PC-9 (cell line): ENCODE measurements at regions not wholly inside any gene's neighbourhood (a gene's known extent, or its start where the extent isn't known, plus 50 kb on each side); places are given as distances from the start of the nearest gene placed in this dataset.
A peak's percentile ranks its signal among the peaks of the same experiment; 100 is the strongest.
"Not testable (repeated sequence)": the region's sequence is repeated elsewhere in the genome, so short reads cannot be mapped to it uniquely, and the experiment has no call there.

Experiments used
- BruUV-seq: library from RNA; stranded (reverse); fragments of 400-500 nt; replicated peaks from 2 replicates; lab custom pipeline; 2021; lab: Mats Ljungman, UMichigan
- CTCF ChIA-PET: fragments of 300-600 bp; sonication (Branson Sonifier 250); formaldehyde crosslinking; loops from one replicate; lab custom pipeline; 2022; ENCODE audit warnings: antibody characterized with exemption; lab: Charles Lee
- POLR2A ChIA-PET: fragments of 300-600 bp; sonication (Branson Sonifier 250); formaldehyde crosslinking; loops from one replicate; lab custom pipeline; 2022; ENCODE audit warnings: antibody characterized with exemption; ENCODE audit not compliant: unreplicated experiment; lab: Charles Lee
- DNase-seq, 2 experiments: peaks; one replicate each; pipeline versions ENCODE4 v3.0.0 to v3.0.0-alpha.2; 2015 to 2022; ENCODE audit warnings: mixed read lengths in 1 of 2
- H2AFZ ChIP-seq: fragments of 200-600 bp; sonication (generic); 2 replicates; pipeline ENCODE4 v1.8.1; 2017; ENCODE audit warnings: antibody characterized with exemption
- H3F3A ChIP-seq: fragments of 200-600 bp; sonication (generic); 2 replicates; pipeline ENCODE4 v1.8.1; 2017; ENCODE audit warnings: antibody characterized with exemption, mild to moderate bottlenecking, low read depth; ENCODE audit not compliant: insufficient read depth
- H3K27ac ChIP-seq: fragments of 200-600 bp; sonication (generic); 2 replicates; pipeline ENCODE4 v1.6.1; 2016; ENCODE audit warnings: mixed run types
- H3K27me3 ChIP-seq: fragments of 200-600 bp; sonication (generic); 2 replicates; pipeline ENCODE4 v1.6.1; 2016; ENCODE audit warnings: low read depth, mixed run types; ENCODE audit not compliant: insufficient read depth
- H3K36me3 ChIP-seq: fragments of 200-600 bp; sonication (generic); 2 replicates; pipeline ENCODE4 v1.6.1; 2016; ENCODE audit warnings: low read depth, mixed run types
- H3K4me1 ChIP-seq: fragments of 200-600 bp; sonication (generic); replicated peaks from 2 replicates; pipeline ENCODE4 v1.6.1; 2016; ENCODE audit warnings: mixed run types; ENCODE audit not compliant: insufficient read depth
- H3K4me2 ChIP-seq: fragments of 200-600 bp; sonication (generic); 2 replicates; pipeline ENCODE4 v1.6.1; 2017; ENCODE audit warnings: mixed run types
- H3K4me3 ChIP-seq: fragments of 200-600 bp; sonication (generic); 2 replicates; pipeline ENCODE4 v1.6.1; 2016; ENCODE audit warnings: mixed run types
- H3K79me2 ChIP-seq: fragments of 200-600 bp; sonication (generic); 2 replicates; pipeline ENCODE4 v1.6.1; 2017; ENCODE audit warnings: low read depth, mixed run types
- H3K9me2 ChIP-seq: fragments of 200-600 bp; sonication (generic); 2 replicates; pipeline ENCODE4 v1.8.1; 2017; ENCODE audit warnings: mild to moderate bottlenecking; ENCODE audit not compliant: insufficient read depth
- H3K9me3 ChIP-seq: fragments of 200-600 bp; sonication (generic); 2 replicates; pipeline ENCODE4 v1.8.1; 2016; ENCODE audit warnings: low read depth; ENCODE audit not compliant: insufficient read depth
- H4K20me1 ChIP-seq: fragments of 200-600 bp; sonication (generic); 2 replicates; pipeline ENCODE4 v1.8.1; 2017; ENCODE audit not compliant: insufficient read depth
- EZH2 ChIP-seq: fragments of 200-600 bp; sonication (generic); IDR thresholded peaks from 2 replicates; pipeline ENCODE4 v1.8.0; 2017; ENCODE audit warnings: antibody characterized with exemption, low read depth
- intact Hi-C: fragments of 100-400 bp; cut with micrococcal nuclease; formaldehyde crosslinking; loops from one replicate; pipeline ENCODE4 v1.10.0; 2022; ENCODE audit not compliant: unreplicated experiment
- TF ChIP-seq, protein P1 (sequence below): fragments of 200-600 bp; sonication (generic); conservative IDR thresholded peaks from 2 replicates; pipeline ENCODE4 v1.6.1; 2017; ENCODE audit warnings: mixed run types, antibody characterized with exemption, mild to moderate bottlenecking, moderate library complexity

DNA sequence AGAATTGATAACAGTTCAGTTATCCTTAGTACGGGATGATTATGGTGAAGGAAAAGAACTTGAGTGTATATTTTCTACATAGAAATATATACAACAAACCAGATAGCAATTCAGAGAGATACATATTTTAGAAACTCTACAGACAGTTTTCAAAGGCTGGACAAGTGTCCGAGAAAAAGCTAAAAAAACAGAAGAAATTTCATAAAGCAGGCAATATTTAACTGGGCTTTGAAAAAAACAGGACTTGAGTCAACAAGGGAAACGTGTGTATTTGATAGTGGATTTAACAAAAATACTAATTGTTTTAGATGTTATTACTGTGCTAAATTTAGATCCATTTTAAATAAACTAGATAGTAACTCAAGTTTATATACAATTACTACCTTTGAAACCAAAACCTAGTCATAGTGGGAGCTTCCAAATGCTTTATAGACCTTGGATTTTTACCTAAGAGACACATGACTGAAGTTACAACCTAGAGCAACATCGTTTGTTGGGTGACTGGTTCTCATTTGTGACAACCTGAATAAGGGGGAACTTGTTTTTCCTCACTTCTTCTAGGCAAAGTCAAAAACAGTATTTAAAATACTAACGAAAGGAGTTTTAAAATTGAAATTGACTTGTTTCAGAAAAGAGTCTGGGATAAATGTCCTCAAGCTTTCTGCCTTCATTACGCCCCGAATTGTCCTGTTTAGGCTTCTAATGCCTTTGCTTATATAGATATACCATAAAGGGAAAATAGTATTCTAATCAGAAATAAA lies 116.7 kb upstream of the PRSS16 start:
- Histone ChIP-seq H3K4me3 (peak overlapping the region; percentile 70), H3K9me2 (no peaks in the 10 kb centered on the region), H3K36me3 (no peaks in the 10 kb centered on the region), H4K20me1 (no peaks in the 10 kb centered on the region), H3K79me2 (no peaks in the 10 kb centered on the region), H3K27me3 (no peaks in the 10 kb centered on the region), H3F3A (peaks cover 35% of the 10 kb centered on the region), H3K27ac (peak overlapping the region; percentile 80), H3K4me2 (peak overlapping the region; percentile 81), H3K9me3 (0 out of 2 replicates have a peak, but pooled peaks cover under 1% of the 10 kb centered on the region), H3K4me1 (peaks cover 16% of the 10 kb centered on the region), H2AFZ (peak overlapping the region; percentile 84)
- ChIA-PET POLR2A (interaction anchor here (0.6 to 2.1 kb wide), 5 partner anchors 53 to 1007 kb away, joined by 3 to 24 read pairs (median 4); a partner anchor contains a TSS), CTCF (interaction anchor here (0.5 to 0.7 kb wide), 3 partner anchors 37 to 1050 kb away, joined by 4 to 8 read pairs (median 4); no protein-coding TSS in a partner anchor)
- intact Hi-C loops = loop anchor here (5.0 to 10.0 kb wide), 3 partner anchors 846 to 1099 kb away; a partner anchor contains a TSS
- TF ChIP-seq, protein P1, sequence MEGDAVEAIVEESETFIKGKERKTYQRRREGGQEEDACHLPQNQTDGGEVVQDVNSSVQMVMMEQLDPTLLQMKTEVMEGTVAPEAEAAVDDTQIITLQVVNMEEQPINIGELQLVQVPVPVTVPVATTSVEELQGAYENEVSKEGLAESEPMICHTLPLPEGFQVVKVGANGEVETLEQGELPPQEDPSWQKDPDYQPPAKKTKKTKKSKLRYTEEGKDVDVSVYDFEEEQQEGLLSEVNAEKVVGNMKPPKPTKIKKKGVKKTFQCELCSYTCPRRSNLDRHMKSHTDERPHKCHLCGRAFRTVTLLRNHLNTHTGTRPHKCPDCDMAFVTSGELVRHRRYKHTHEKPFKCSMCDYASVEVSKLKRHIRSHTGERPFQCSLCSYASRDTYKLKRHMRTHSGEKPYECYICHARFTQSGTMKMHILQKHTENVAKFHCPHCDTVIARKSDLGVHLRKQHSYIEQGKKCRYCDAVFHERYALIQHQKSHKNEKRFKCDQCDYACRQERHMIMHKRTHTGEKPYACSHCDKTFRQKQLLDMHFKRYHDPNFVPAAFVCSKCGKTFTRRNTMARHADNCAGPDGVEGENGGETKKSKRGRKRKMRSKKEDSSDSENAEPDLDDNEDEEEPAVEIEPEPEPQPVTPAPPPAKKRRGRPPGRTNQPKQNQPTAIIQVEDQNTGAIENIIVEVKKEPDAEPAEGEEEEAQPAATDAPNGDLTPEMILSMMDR = no peak
- no peak for TF ChIP-seq EZH2
- BruUV-seq = no TSS peak
- no peak for DNase-seq

DNA sequence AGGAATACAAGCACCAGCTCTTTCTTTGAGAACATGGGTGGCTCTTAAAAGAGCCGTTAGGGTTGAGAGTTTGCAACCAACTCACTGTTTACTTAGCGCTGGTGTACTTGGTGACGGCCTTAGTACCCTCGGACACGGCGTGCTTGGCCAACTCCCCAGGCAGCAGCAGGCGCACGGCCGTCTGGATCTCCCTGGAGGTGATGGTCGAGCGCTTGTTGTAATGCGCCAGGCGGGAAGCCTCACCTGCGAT lies 115.3 kb upstream of the PRSS16 start:
- ChIA-PET POLR2A (interaction anchor here (0.5 to 3.8 kb wide), 20 partner anchors 11 to 1099 kb away, joined by 3 to 202 read pairs (median 4); a partner anchor contains a TSS), CTCF (interaction anchor here (0.6 kb wide), 1 partner anchor 15 kb away, joined by 23 read pairs; no protein-coding TSS in a partner anchor)
- H3K4me3 ChIP-seq = peak overlapping the region; percentile 70
- H3K27ac ChIP-seq = peak overlapping the region; percentile 80
- intact Hi-C loops = loop anchor here (1.0 to 10.0 kb wide), 7 partner anchors 15 to 1100 kb away; a partner anchor contains a TSS
- H3K4me2 ChIP-seq = peak overlapping the region; percentile 81
- H3K9me2 ChIP-seq, H4K20me1 ChIP-seq, H3K27me3 ChIP-seq, H3K9me3 ChIP-seq, H3K36me3 ChIP-seq, H3K79me2 ChIP-seq: not testable (repeated sequence)
- peak in 1 of 2 experiments; percentile 36 for DNase-seq
- TSS peak; percentile 78 for BruUV-seq
- peaks cover 16% of the 10 kb centered on the region for H3K4me1 ChIP-seq
- peaks cover 35% of the 10 kb centered on the region for H3F3A ChIP-seq
- peak overlapping the region; percentile 78 for H2AFZ ChIP-seq

DNA sequence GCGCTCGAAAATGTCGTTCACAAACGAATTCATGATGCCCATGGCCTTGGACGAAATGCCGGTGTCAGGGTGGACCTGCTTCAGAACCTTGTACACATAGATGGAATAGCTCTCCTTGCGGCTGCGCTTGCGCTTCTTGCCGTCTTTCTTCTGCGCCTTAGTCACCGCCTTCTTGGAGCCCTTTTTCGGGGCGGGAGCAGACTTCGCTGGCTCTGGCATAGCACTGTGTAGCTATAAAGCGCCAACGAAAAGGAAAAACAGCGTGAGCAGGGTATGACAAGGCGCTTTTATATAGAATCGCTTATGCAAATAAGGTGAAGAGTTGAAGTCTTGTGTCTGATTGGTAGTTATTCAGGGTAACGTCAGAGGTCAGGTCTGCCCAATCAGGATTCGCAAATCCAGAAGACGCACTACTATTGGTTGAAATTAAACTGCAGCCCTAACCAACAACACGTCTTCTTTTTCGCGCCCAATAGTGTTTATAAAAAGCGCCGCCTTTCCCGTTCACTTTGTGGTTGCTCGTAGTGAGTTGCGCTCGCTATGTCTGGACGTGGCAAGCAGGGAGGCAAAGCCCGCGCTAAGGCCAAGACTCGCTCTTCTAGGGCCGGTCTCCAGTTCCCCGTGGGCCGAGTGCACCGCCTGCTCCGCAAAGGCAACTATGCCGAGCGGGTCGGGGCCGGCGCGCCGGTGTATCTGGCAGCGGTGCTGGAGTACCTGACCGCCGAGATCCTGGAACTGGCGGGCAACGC lies 114.8 kb upstream of the PRSS16 start:
- ChIA-PET CTCF (interaction anchor here (0.6 kb wide), 1 partner anchor 739 kb away, joined by 3 read pairs; no protein-coding TSS in a partner anchor), POLR2A (interaction anchor here (0.5 to 3.8 kb wide), 27 partner anchors 11 to 1100 kb away, joined by 3 to 202 read pairs (median 4); a partner anchor contains a TSS)
- no TSS peak for BruUV-seq
- Histone ChIP-seq H3K4me1 (peaks cover 16% of the 10 kb centered on the region), H2AFZ (peak overlapping the region; percentile 78), H3K27ac (peak overlapping the region; percentile 80), H3K4me2 (peak overlapping the region; percentile 87), H3K9me3 (0 out of 2 replicates have a peak, but pooled peaks cover 3% of the 10 kb centered on the region), H3K4me3 (peak overlapping the region; percentile 74), H3K36me3 (no peaks in the 10 kb centered on the region), H4K20me1 (no peaks in the 10 kb centered on the region), H3K27me3 (no peaks in the 10 kb centered on the region), H3K9me2 (no peaks in the 10 kb centered on the region), H3F3A (peaks cover 35% of the 10 kb centered on the region), H3K79me2 (no peaks in the 10 kb centered on the region)
- intact Hi-C loops = loop anchor here (1.0 to 10.0 kb wide), 7 partner anchors 15 to 1100 kb away; a partner anchor contains a TSS
- TF ChIP-seq, protein P1 = no peak
- no peak for TF ChIP-seq EZH2
- DNase-seq = peak; percentile 95 to 98
